Natural killer cell treated with Interleukin-12 subunit alpha and Interleukin-12 subunit beta and Interleukin-15 and Interleukin-18, amount 100 ng/mL, for 72 hours (primary cell): ENCODE measurements at regions not wholly inside any gene's neighbourhood (a gene's known extent, or its start where the extent isn't known, plus 50 kb on each side); places are given as distances from the start of the nearest gene placed in this dataset.

Experiments
- ATAC-seq, 2 donors: fragments of 150-1000 bp; cut with Tn5 transposase in 1 of 2; sonication (Bioruptor Pico), chemical (Tn5 transposase) in 1 of 2; 2 replicates each; pipeline ENCODE4 v1.10.0; 2021
- DNase-seq: peaks from one replicate; pipeline ENCODE4 v3.0.0; 2022; ENCODE audit warnings: low spot score
- H3K27ac Mint-ChIP-seq, 2 donors: 1 replicate in 1 of 2; 2 replicates in 1 of 2; pipeline ENCODE4 v1.8.0; 2022; ENCODE audit warnings: mixed read lengths in 2 of 2, mild to moderate bottlenecking in 1 of 2, moderate library complexity in 1 of 2
- H3K27me3 Mint-ChIP-seq, 2 donors: 1 replicate in 1 of 2; 2 replicates in 1 of 2; pipeline ENCODE4 v1.8.0; 2022; ENCODE audit warnings: mixed read lengths in 2 of 2
- H3K36me3 Mint-ChIP-seq: one replicate; pipeline ENCODE4 v1.8.0; 2022; ENCODE audit warnings: mixed read lengths
- H3K4me1 Mint-ChIP-seq, 2 donors: 1 replicate in 1 of 2; 2 replicates in 1 of 2; pipeline ENCODE4 v1.8.0; 2022; ENCODE audit warnings: low read depth in 2 of 2, mixed read lengths in 2 of 2, mild to moderate bottlenecking in 1 of 2
- H3K4me3 Mint-ChIP-seq: one replicate; pipeline ENCODE4 v1.8.0; 2022; ENCODE audit warnings: mixed read lengths
- H3K9me3 Mint-ChIP-seq: 2 replicates; pipeline ENCODE4 v1.8.0; 2022; ENCODE audit warnings: mixed read lengths

- H3K4me1 Mint-ChIP-seq: no peaks in the 10 kb centered on the region
- no peaks in the 10 kb centered on the region for H3K36me3 Mint-ChIP-seq
- no peak overlapping the region for H3K4me3 Mint-ChIP-seq
- H3K9me3 Mint-ChIP-seq: no peaks in the 10 kb centered on the region
- H3K27me3 Mint-ChIP-seq: peaks cover 0 to 7% of the 10 kb centered on the region in 2 donors
- DNase-seq: no peak
- ATAC-seq: no peak
- H3K27ac Mint-ChIP-seq: no peak overlapping the region
Observed at GRCh38 chr3:70527026-70527425, 214.6 kb upstream of the MDFIC2 start.

GRCh38 chr3:70519913-70520659 is 207.6 kb upstream of the MDFIC2 start:
- Mint-ChIP-seq H3K4me1 (no peaks in the 10 kb centered on the region), H3K9me3 (no peaks in the 10 kb centered on the region), H3K27ac (no peak overlapping the region), H3K4me3 (no peak overlapping the region), H3K36me3 (no peaks in the 10 kb centered on the region), H3K27me3 (peaks cover 0 to 6% of the 10 kb centered on the region in 2 donors)
- ATAC-seq: no peak
- DNase-seq: no peak

GRCh38 chr3:70519026-70519425 is 206.6 kb upstream of the MDFIC2 start:
- Mint-ChIP-seq H3K4me3 (no peak overlapping the region), H3K36me3 (no peaks in the 10 kb centered on the region), H3K4me1 (no peaks in the 10 kb centered on the region), H3K9me3 (no peaks in the 10 kb centered on the region), H3K27me3 (peaks cover 0 to 6% of the 10 kb centered on the region in 2 donors), H3K27ac (no peak overlapping the region)
- ATAC-seq (no peak), DNase-seq (no peak)

- DNase-seq (no peak), ATAC-seq (no peak)
- Mint-ChIP-seq H3K4me1 (no peaks in the 10 kb centered on the region), H3K4me3 (no peak overlapping the region), H3K9me3 (no peaks in the 10 kb centered on the region), H3K27ac (no peak overlapping the region), H3K27me3 (peaks cover 0 to 6% of the 10 kb centered on the region in 2 donors), H3K36me3 (no peaks in the 10 kb centered on the region)
Observed at GRCh38 chr3:70518356-70518755, 205.9 kb upstream of the MDFIC2 start.

GRCh38 chr3:70517124-70517890 is 204.9 kb upstream of the MDFIC2 start:
- Mint-ChIP-seq H3K4me1 (no peaks in the 10 kb centered on the region), H3K27ac (no peak overlapping the region), H3K36me3 (no peaks in the 10 kb centered on the region), H3K9me3 (no peaks in the 10 kb centered on the region), H3K4me3 (no peak overlapping the region), H3K27me3 (peaks cover 0 to 4% of the 10 kb centered on the region in 2 donors)
- DNase-seq (no peak), ATAC-seq (no peak)

GRCh38 chr3:70516076-70516475 is 203.6 kb upstream of the MDFIC2 start:
- Mint-ChIP-seq H3K4me1 (no peaks in the 10 kb centered on the region), H3K4me3 (no peak overlapping the region), H3K27me3 (peaks cover 0 to 2% of the 10 kb centered on the region in 2 donors), H3K9me3 (no peaks in the 10 kb centered on the region), H3K36me3 (no peaks in the 10 kb centered on the region), H3K27ac (no peak overlapping the region)
- DNase-seq (no peak), ATAC-seq (no peak)

GRCh38 chr3:70507486-70507885 is 195.0 kb upstream of the MDFIC2 start:
- ATAC-seq (no peak), DNase-seq (no peak)
- no peaks in the 10 kb centered on the region for H3K36me3 Mint-ChIP-seq
- H3K4me1 Mint-ChIP-seq: no peaks in the 10 kb centered on the region
- no peaks in the 10 kb centered on the region for H3K9me3 Mint-ChIP-seq
- H3K27me3 Mint-ChIP-seq: peaks cover 0 to 6% of the 10 kb centered on the region in 2 donors
- H3K4me3 Mint-ChIP-seq: no peak overlapping the region
- no peak overlapping the region for H3K27ac Mint-ChIP-seq

- H3K4me1 Mint-ChIP-seq: no peaks in the 10 kb centered on the region
Observed at GRCh38 chr3:70506775-70507174, 194.3 kb upstream of the MDFIC2 start.

GRCh38 chr3:70501561-70501960 is 189.1 kb upstream of the MDFIC2 start:
- peaks cover 2% of the 10 kb centered on the region for H3K9me3 Mint-ChIP-seq
- H3K36me3 Mint-ChIP-seq: no peaks in the 10 kb centered on the region
- DNase-seq (no peak), ATAC-seq (no peak)
- no peak overlapping the region for H3K4me3 Mint-ChIP-seq
- H3K4me1 Mint-ChIP-seq: no peaks in the 10 kb centered on the region
- H3K27me3 Mint-ChIP-seq: peaks cover 2 to 6% of the 10 kb centered on the region in 2 donors
- H3K27ac Mint-ChIP-seq: no peak overlapping the region

More at GRCh38 chr3:70506775-70507174, 194.3 kb upstream of the MDFIC2 start:
- Mint-ChIP-seq H3K9me3 (no peaks in the 10 kb centered on the region), H3K27ac (no peak overlapping the region), H3K4me3 (no peak overlapping the region), H3K27me3 (peaks cover 0 to 6% of the 10 kb centered on the region in 2 donors), H3K36me3 (no peaks in the 10 kb centered on the region)
- ATAC-seq: no peak
- no peak for DNase-seq

- Mint-ChIP-seq H3K27ac (no peak overlapping the region), H3K9me3 (peaks cover 2% of the 10 kb centered on the region), H3K27me3 (peaks cover 0 to 7% of the 10 kb centered on the region in 2 donors), H3K4me3 (no peak overlapping the region), H3K36me3 (no peaks in the 10 kb centered on the region), H3K4me1 (no peaks in the 10 kb centered on the region)
- DNase-seq (no peak), ATAC-seq (no peak)
Observed at GRCh38 chr3:70488816-70489215, 176.4 kb upstream of the MDFIC2 start.

- Mint-ChIP-seq H3K9me3 (peaks cover 2% of the 10 kb centered on the region), H3K4me1 (no peaks in the 10 kb centered on the region), H3K27ac (no peak overlapping the region), H3K27me3 (peaks cover 0 to 6% of the 10 kb centered on the region in 2 donors), H3K4me3 (no peak overlapping the region), H3K36me3 (no peaks in the 10 kb centered on the region)
- ATAC-seq (no peak), DNase-seq (no peak)
Observed at GRCh38 chr3:70488131-70488530, 175.7 kb upstream of the MDFIC2 start.

- ATAC-seq (no peak), DNase-seq (no peak)
- Mint-ChIP-seq H3K27me3 (peaks cover 0 to 6% of the 10 kb centered on the region in 2 donors), H3K4me3 (no peak overlapping the region), H3K4me1 (no peaks in the 10 kb centered on the region), H3K9me3 (peaks cover 6% of the 10 kb centered on the region), H3K36me3 (no peaks in the 10 kb centered on the region), H3K27ac (no peak overlapping the region)
Observed at GRCh38 chr3:70486414-70487017, 174.1 kb upstream of the MDFIC2 start.

- Mint-ChIP-seq H3K4me3 (no peak overlapping the region), H3K9me3 (peaks cover 7% of the 10 kb centered on the region), H3K27me3 (no peaks in the 10 kb centered on the region), H3K27ac (no peak overlapping the region), H3K4me1 (no peaks in the 10 kb centered on the region), H3K36me3 (no peaks in the 10 kb centered on the region)
- no peak for DNase-seq
- ATAC-seq: no peak
Observed at GRCh38 chr3:70476174-70476573, 163.7 kb upstream of the MDFIC2 start.
